Neural cell (in vitro differentiated cells): ENCODE measurements at regions not wholly inside any gene's neighbourhood (a gene's known extent, or its start where the extent isn't known, plus 50 kb on each side); places are given as distances from the start of the nearest gene placed in this dataset.

Source experiments
- H2AFZ ChIP-seq: fragments of 200-600, 300-800 bp; sonication (generic), shearing (Covaris generic); 2 replicates; pipeline ENCODE4 v1.6.0; 2014; ENCODE audit warnings: low read depth, mild to moderate bottlenecking, antibody characterized with exemption, low read length, moderate library complexity
- H3F3A ChIP-seq: fragments of 200-600 bp; shearing (Covaris generic); 2 replicates; pipeline ENCODE4 v1.6.1; 2016; ENCODE audit warnings: mild to moderate bottlenecking, moderate library complexity, mixed read lengths, antibody characterized with exemption, low read length; ENCODE audit not compliant: insufficient read depth, poor library complexity, severe bottlenecking
- H3K27ac ChIP-seq: fragments of 200-600, 300-800 bp; sonication (generic), shearing (Covaris generic); 2 replicates; pipeline ENCODE4 v1.5.1; 2014; ENCODE audit warnings: mild to moderate bottlenecking, low read length, moderate library complexity
- H3K27me3 ChIP-seq: fragments of 300-800, 200-600 bp; sonication (generic), shearing (Covaris generic); 2 replicates; pipeline ENCODE4 v1.6.0; 2014; ENCODE audit warnings: mild to moderate bottlenecking, low read depth, low read length, moderate library complexity; ENCODE audit not compliant: insufficient read depth
- H3K36me3 ChIP-seq: fragments of 300-800, 200-600 bp; sonication (generic), shearing (Covaris generic); 2 replicates; pipeline ENCODE4 v1.5.1; 2014; ENCODE audit warnings: mild to moderate bottlenecking, antibody characterized with exemption, low read length, moderate library complexity; ENCODE audit not compliant: insufficient read depth
- H3K4me2 ChIP-seq: fragments of 300-800, 200-600 bp; sonication (generic), shearing (Covaris generic); 2 replicates; pipeline ENCODE4 v1.6.0; 2014; ENCODE audit warnings: mild to moderate bottlenecking, low read length
- H3K4me3 ChIP-seq: fragments of 300-800, 200-600 bp; sonication (generic), shearing (Covaris generic); 2 replicates; pipeline ENCODE4 v1.5.1; 2014; ENCODE audit warnings: mild to moderate bottlenecking, low read length, moderate library complexity
- H3K79me2 ChIP-seq: fragments of 200-600 bp; shearing (Covaris generic); replicated peaks from 2 replicates; pipeline ENCODE4 v1.6.0; 2014; ENCODE audit warnings: mild to moderate bottlenecking, low read length, moderate library complexity; ENCODE audit not compliant: insufficient read depth
- H3K9ac ChIP-seq: fragments of 300-800, 200-600 bp; sonication (generic), shearing (Covaris generic); 2 replicates; pipeline ENCODE4 v1.6.1; 2016; ENCODE audit warnings: mild to moderate bottlenecking, low read length, mixed read lengths
- H3K9me2 ChIP-seq: fragments of 200-600 bp; shearing (Covaris generic); 2 replicates; pipeline ENCODE4 v1.6.1; 2016; ENCODE audit warnings: mild to moderate bottlenecking, low read length, mixed read lengths; ENCODE audit not compliant: insufficient read depth
- H3K9me3 ChIP-seq: fragments of 200-600, 300-800 bp; sonication (generic), shearing (Covaris generic); 2 replicates; pipeline ENCODE4 v1.6.1; 2016; ENCODE audit warnings: mild to moderate bottlenecking, mixed run types, low read length, moderate library complexity, mixed read lengths
- H4K20me1 ChIP-seq: fragments of 200-600 bp; shearing (Covaris generic); 2 replicates; pipeline ENCODE4 v1.6.1; 2016; ENCODE audit warnings: mild to moderate bottlenecking, mixed run types; ENCODE audit not compliant: insufficient read depth
- EP300 ChIP-seq: fragments of 450-650 bp; conservative IDR thresholded peaks from 2 replicates; pipeline ENCODE4 v1.6.1; 2014; ENCODE audit warnings: antibody characterized with exemption, mild to moderate bottlenecking, moderate library complexity; ENCODE audit not compliant: poor library complexity, severe bottlenecking
- EZH2 ChIP-seq: fragments of 200-600, 300-800 bp; shearing (Covaris generic), sonication (generic); IDR thresholded peaks from 2 replicates; pipeline ENCODE4 v1.6.1; 2014; ENCODE audit warnings: antibody characterized with exemption, low read length, borderline replicate concordance, mild to moderate bottlenecking; ENCODE audit not compliant: insufficient read depth, poor library complexity, severe bottlenecking
- MXI1 ChIP-seq: fragments of 450-650 bp; conservative IDR thresholded peaks from 2 replicates; pipeline ENCODE4 v1.6.1; 2014; ENCODE audit warnings: antibody characterized with exemption, mild to moderate bottlenecking; ENCODE audit not compliant: poor library complexity, severe bottlenecking
- POLR2AphosphoS5 ChIP-seq: IDR thresholded peaks from 2 replicates; pipeline ENCODE4 v1.6.1; 2012
- RAD21 ChIP-seq: fragments of 450-650 bp; conservative IDR thresholded peaks from 2 replicates; pipeline ENCODE4 v1.6.1; 2014; ENCODE audit warnings: antibody characterized with exemption, mild to moderate bottlenecking, moderate library complexity
- SMC3 ChIP-seq: fragments of 450-650 bp; conservative IDR thresholded peaks from 2 replicates; pipeline ENCODE4 v1.6.1; 2014; ENCODE audit warnings: antibody characterized with exemption, mild to moderate bottlenecking, moderate library complexity; ENCODE audit not compliant: poor library complexity
- TAF1 ChIP-seq: IDR thresholded peaks from 2 replicates; pipeline ENCODE4 v1.6.1; 2012; ENCODE audit warnings: low read depth
- TF ChIP-seq, protein P1 (sequence below): fragments of 450-650 bp; IDR thresholded peaks from 2 replicates; pipeline ENCODE4 v1.5.1; 2014; ENCODE audit warnings: antibody characterized with exemption, mild to moderate bottlenecking, moderate library complexity; ENCODE audit not compliant: poor library complexity, severe bottlenecking
- TF ChIP-seq, protein P2 (sequence below): IDR thresholded peaks from 2 replicates; pipeline ENCODE4 v1.6.1; 2012; ENCODE audit warnings: borderline replicate concordance

- Histone ChIP-seq H3K36me3 (no peaks in the 10 kb centered on the region), H3K4me3 (no peak overlapping the region), H3K9me3 (no peaks in the 10 kb centered on the region), H3K9ac (no peak overlapping the region), H3K27ac (no peak overlapping the region), H3K27me3 (no peaks in the 10 kb centered on the region), H2AFZ (no peak overlapping the region), H3F3A (no peaks in the 10 kb centered on the region), H3K79me2 (no peaks in the 10 kb centered on the region), H4K20me1 (no peaks in the 10 kb centered on the region), H3K4me2 (no peak overlapping the region), H3K9me2 (no peaks in the 10 kb centered on the region)
- no peak for TF ChIP-seq MXI1
- TF ChIP-seq, protein P1, sequence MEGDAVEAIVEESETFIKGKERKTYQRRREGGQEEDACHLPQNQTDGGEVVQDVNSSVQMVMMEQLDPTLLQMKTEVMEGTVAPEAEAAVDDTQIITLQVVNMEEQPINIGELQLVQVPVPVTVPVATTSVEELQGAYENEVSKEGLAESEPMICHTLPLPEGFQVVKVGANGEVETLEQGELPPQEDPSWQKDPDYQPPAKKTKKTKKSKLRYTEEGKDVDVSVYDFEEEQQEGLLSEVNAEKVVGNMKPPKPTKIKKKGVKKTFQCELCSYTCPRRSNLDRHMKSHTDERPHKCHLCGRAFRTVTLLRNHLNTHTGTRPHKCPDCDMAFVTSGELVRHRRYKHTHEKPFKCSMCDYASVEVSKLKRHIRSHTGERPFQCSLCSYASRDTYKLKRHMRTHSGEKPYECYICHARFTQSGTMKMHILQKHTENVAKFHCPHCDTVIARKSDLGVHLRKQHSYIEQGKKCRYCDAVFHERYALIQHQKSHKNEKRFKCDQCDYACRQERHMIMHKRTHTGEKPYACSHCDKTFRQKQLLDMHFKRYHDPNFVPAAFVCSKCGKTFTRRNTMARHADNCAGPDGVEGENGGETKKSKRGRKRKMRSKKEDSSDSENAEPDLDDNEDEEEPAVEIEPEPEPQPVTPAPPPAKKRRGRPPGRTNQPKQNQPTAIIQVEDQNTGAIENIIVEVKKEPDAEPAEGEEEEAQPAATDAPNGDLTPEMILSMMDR: no peak
- TF ChIP-seq RAD21: no peak
- TF ChIP-seq EP300: no peak
- TF ChIP-seq POLR2AphosphoS5: no peak
- no peak for TF ChIP-seq SMC3
- TF ChIP-seq, protein P2, sequence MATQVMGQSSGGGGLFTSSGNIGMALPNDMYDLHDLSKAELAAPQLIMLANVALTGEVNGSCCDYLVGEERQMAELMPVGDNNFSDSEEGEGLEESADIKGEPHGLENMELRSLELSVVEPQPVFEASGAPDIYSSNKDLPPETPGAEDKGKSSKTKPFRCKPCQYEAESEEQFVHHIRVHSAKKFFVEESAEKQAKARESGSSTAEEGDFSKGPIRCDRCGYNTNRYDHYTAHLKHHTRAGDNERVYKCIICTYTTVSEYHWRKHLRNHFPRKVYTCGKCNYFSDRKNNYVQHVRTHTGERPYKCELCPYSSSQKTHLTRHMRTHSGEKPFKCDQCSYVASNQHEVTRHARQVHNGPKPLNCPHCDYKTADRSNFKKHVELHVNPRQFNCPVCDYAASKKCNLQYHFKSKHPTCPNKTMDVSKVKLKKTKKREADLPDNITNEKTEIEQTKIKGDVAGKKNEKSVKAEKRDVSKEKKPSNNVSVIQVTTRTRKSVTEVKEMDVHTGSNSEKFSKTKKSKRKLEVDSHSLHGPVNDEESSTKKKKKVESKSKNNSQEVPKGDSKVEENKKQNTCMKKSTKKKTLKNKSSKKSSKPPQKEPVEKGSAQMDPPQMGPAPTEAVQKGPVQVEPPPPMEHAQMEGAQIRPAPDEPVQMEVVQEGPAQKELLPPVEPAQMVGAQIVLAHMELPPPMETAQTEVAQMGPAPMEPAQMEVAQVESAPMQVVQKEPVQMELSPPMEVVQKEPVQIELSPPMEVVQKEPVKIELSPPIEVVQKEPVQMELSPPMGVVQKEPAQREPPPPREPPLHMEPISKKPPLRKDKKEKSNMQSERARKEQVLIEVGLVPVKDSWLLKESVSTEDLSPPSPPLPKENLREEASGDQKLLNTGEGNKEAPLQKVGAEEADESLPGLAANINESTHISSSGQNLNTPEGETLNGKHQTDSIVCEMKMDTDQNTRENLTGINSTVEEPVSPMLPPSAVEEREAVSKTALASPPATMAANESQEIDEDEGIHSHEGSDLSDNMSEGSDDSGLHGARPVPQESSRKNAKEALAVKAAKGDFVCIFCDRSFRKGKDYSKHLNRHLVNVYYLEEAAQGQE: no peak
- no peak for TF ChIP-seq TAF1
These were observed 215.2 kb downstream of the AUH start for GRCh38 chr9:91146391-91147019.

GRCh38 chr9:91147079-91147708, 214.5 kb downstream of the AUH start:
- Histone ChIP-seq H4K20me1 (no peaks in the 10 kb centered on the region), H3K9me3 (no peaks in the 10 kb centered on the region), H2AFZ (no peak overlapping the region), H3K9ac (no peak overlapping the region), H3K9me2 (no peaks in the 10 kb centered on the region), H3K36me3 (no peaks in the 10 kb centered on the region), H3K79me2 (no peaks in the 10 kb centered on the region), H3K27ac (no peak overlapping the region), H3F3A (no peaks in the 10 kb centered on the region), H3K4me2 (no peak overlapping the region), H3K27me3 (no peaks in the 10 kb centered on the region), H3K4me3 (no peak overlapping the region)
- TF ChIP-seq EZH2 (no peak), EP300 (no peak), POLR2AphosphoS5 (no peak), RAD21 (no peak), MXI1 (no peak), SMC3 (no peak), TAF1 (no peak)
- TF ChIP-seq, protein P2: no peak
- TF ChIP-seq, protein P1: no peak
